GM19351 (cell line): ENCODE measurements at regions not wholly inside any gene's neighbourhood (a gene's known extent, or its start where the extent isn't known, plus 50 kb on each side); places are given as distances from the start of the nearest gene placed in this dataset.
"Not testable (repeated sequence)": the region's sequence is repeated elsewhere in the genome, so short reads cannot be mapped to it uniquely, and the experiment has no call there.

Source experiments
- ATAC-seq: cut with Tn5 transposase; IDR thresholded peaks from one replicate; pipeline ENCODE4 v1.9.1; 2021; ENCODE audit warnings: mild to moderate bottlenecking, moderate library complexity; ENCODE audit not compliant: unreplicated experiment

GRCh38 chr10:89946106-89946505, 244.7 kb downstream of the KIF20B start:
- no peak for ATAC-seq

DNA sequence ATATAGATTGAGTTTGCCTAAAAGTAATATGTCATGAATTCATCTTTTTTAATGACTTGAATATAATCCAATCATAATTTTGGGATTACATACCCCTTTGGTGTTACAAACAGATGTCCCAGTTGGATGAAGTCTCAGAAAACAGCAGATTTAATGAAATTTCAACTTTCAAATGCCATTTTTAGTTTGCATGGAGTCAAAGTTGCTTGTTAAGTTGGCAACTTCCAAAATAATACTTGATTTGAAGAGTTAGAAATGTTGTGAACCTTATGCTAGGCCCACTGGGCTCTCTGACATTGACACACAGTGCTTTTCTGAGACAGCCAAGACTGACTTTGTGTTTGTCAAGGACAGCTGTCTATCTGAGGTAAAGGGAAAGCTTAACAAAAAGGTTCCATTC, 248.1 kb downstream of the KIF20B start:
- ATAC-seq, result no peak

- no peak for ATAC-seq
Measured at GRCh38 chr10:89952325-89952724, 250.9 kb downstream of the KIF20B start.

DNA sequence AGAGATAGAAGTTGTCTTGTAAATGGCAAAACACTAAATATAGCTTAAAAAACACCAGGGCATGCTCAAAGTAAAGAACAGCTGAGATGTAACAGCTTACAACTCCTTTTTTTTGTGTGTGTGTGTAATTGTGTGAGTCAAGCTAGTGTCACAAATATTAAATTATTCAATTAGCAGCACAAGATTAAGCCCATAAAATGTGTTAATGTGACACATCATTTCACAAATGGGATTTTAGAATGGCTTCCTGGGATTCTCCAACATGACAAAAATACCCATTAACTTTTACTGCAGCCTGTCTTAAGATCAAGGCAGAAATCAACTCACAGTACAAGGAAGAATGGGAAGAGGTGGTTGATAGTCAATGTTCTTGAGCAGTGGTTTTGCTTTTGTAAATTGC, 251.4 kb downstream of the KIF20B start:
- ATAC-seq, result no peak

DNA sequence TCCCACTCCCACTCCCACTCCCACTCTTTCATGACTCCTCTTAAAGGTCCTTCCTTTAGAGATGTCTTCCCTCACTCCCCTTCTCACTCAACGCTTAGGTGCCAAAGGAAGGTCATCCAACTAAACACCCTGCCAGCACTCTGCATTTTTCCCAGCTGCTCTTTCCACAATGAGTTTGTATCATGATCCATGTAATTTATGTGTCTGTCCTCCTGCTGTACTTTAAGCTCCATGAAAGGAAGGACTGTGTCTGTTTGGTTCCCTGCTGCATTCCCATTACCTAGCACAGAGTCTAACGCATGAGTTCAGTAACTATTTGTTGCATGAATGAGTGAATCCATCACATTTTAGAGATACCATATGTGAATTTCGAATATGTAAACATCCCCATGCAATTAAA, 252.7 kb downstream of the KIF20B start:
- no peak for ATAC-seq

DNA sequence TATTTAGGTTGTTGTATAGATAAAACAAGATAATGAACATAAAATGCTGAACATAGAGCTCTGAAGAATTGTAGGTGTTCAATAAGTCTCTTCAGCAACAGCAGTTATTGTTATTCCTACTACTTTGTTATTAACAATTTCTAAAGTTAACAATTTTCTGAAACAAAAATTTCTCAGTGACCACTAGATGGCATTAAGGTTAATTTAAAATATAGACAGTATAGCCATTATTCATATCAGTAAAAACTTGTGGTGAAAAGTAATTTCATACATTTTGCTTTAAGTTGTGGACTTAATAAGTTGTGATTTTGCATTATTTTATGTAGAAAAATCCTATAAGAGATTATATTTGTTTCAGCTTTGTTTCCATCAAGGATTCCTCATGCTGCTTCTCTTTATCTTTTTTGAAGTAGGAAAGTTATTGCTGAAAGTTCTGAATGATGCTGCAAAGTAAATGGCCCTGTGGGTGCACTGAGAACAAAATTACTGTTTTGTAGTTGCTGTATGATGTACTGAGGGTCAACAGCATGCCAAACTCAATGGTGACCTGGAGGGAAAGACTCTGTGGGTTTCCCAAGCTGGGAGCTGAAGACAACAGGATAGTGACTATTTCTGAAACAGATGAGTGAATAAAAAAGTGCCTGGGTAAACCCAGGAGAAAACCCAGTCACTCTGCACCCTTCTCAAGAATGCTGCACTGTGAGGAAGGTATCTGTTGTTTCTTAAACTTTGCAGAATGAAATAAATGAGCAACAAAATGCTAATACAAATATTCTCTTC, 253.6 kb downstream of the KIF20B start:
- peak; percentile 44 for ATAC-seq

GRCh38 chr10:89959433-89960110, 258.2 kb downstream of the KIF20B start:
- no peak for ATAC-seq

- ATAC-seq, result no peak
Measured at GRCh38 chr10:89963451-89964102, 262.2 kb downstream of the KIF20B start.

DNA sequence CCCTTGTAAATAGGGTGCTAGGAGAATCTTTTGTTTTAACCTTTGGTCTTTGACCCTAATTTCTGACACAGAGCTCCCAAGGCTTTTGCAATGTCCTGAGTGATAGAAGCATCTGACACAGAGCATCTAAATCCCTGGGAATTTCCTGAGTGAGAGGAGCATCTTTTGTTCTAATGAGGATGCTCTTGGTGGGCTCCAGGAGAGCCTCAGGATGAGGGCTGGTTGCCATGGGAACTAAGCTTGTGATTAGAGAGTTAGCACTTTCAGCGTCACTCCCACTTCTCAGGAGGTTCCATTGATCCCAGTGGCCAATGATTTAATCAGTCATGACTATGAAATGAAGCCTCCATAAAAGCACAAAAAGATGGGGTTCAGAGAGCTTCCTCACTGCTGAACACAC, 264.8 kb downstream of the KIF20B start:
- no peak for ATAC-seq

DNA sequence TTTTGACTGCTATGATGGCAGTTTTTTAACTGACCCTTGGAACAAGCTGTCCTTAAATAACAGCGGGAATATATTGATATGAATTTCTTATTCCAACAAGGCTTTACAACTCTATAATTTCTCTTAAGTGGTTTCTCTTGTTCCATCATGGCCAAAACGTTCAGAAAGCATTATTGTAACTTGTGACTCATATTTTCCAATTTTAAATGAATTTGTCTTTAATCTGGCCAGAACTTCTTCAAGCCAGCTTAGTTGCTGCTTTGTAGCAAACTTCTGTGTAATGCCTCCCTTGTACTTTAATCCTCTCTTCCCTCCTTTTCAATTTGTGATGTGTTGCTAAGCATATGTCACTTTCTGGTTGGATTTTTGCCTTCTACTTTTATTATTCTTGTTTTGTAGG, 271.9 kb downstream of the KIF20B start:
- ATAC-seq, result no peak

DNA sequence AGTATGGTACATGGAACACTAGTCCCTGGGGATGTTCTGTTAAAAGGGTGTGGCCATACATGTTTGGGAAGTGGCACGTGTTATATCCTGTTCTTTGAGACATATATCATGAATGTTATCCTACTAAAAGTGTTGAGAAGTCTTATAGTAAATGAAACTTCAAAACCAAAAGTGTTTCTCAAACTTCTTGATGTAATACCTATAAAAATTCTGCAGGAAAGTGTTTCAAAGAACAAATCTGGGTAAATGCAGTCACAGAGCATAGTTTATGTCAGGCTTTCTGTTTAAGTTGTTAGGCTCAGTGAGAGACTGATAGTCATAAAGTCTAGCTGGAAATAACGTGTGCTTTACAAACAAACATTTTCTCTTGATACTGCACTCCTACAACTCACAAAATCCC, 273.7 kb downstream of the KIF20B start:
- ATAC-seq, result no peak

- ATAC-seq, result no peak
Measured at GRCh38 chr10:89975771-89976170, 274.4 kb downstream of the KIF20B start.

DNA sequence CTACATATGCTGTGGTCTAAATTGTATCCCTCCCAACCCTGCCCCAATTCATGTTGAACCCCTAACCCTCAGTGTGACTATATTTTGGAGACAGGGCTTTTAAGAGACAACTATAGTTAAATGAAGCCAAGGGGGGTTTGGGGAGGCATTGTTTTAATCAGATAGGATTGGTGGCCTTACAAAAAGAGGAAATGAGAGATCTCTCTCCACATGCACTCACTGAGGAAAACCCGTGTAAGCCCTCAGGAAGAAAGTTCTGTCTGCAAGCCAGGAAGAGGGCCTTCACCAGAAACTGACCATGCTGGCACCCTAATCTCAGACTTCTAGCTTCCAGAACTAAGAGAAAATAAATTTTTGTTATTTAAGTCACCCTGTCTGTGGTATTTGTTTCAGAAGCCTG, 276.7 kb downstream of the KIF20B start:
- ATAC-seq, result no peak

DNA sequence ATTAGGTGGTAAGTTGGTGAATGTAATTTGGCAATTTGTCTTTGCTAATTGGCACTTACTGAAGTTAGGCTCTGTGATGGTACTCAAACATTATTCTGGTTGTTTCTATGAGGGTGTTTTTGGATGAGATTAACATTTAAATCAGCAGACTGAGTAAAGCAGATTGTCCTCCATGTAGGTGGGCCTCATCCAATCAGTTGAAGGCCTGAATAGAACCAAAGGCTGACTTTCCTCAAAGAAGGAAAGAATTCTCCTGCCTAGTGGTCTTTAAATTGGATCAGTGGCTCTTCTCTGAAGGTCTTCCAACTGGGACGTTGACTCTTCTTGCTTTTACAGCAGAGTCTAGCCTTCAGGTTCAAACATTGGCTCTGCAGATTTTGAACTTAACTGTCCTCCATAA, 278.3 kb downstream of the KIF20B start:
- no peak for ATAC-seq

DNA sequence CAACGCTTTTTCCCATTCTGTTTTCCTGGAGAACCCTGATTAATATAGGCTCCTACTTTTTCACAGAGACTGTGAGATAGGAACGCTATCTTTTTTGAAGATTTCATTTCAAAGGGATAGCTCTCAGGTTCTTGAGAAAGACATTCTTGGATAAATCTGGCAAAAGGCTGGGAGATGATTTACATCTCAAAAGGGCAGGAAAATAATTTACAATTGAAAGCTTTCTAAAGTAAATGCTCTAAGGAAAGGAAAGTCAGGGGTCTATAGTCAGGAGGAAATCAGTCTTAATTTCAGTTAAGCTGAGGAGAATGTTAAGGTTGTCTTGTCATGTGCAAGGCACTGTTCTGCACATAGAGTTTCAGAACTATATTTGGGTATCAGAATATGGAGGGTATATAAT, 278.8 kb downstream of the KIF20B start:
- no peak for ATAC-seq

GRCh38 chr10:89981891-89982290, 280.5 kb downstream of the KIF20B start:
- no peak for ATAC-seq

DNA sequence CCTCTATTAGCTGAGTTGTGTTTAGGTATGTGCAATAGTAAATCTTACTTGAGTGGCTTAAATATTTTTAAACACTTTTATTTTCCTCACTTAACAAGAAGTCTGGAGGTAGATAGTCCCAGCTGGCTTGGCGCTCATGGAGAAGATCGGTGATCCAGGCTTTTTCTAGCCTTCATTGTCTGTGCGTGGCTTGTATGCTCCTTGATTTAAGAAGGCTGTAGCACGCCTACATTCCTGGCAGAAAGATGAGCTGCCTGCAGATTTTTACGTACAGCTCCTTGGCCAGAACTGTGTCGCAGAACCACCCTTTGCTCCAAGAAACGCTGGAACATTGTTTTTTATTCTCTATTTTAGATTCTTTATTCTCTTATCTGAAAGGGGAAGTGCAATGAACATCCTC, 284.1 kb downstream of the KIF20B start:
- no peak for ATAC-seq

GRCh38 chr10:89988361-89988760, 287.0 kb downstream of the KIF20B start:
- ATAC-seq, result not testable (repeated sequence)

GRCh38 chr10:89992575-89992974, 291.2 kb downstream of the KIF20B start:
- peak; percentile 66 for ATAC-seq

DNA sequence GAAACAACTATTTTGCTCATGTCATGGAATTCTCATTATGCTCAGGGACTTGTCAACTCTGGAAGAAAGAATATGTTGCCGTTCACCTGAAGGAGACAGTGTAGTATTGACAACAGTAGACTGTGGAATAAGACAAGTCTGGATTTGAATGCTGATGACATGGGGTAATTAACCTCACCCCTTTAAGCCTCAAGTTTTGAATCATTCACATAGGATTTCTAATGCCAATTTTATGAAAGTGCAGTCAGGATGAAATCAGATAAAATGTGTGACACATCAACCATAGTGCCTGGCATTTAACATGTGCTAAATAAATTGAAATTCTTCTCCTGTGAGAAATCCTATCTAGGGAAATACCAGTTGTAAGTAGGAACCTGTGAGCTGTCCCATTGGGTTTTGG, 305.8 kb downstream of the KIF20B start:
- no peak for ATAC-seq

DNA sequence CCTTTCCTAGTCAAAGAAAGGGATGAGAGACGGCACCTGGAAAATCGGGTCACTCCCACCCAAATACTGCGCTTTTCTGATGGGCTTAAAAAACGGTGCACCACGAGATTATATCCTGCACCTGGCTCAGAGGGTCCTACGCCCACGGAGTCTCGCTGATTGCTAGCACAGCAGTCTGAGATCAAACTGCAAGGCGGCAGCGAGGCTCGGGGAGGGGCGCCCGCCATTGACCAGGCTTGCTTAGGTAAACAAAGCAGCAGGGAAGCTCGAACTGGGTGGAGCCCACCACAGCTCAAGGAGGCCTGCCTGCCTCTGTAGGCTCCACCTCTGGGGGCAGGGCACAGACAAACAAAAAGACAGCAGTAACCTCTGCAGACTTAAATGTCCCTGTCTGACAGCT, 309.9 kb downstream of the KIF20B start:
- ATAC-seq, result not testable (repeated sequence)

- ATAC-seq, result no peak
Measured at GRCh38 chr10:90018819-90019218, 317.4 kb downstream of the KIF20B start.
